Lower lobe of right lung (tissue), 2 donors: ENCODE measurements at regions not wholly inside any gene's neighbourhood (a gene's known extent, or its start where the extent isn't known, plus 50 kb on each side); places are given as distances from the start of the nearest gene placed in this dataset.
"Not testable (repeated sequence)": the region's sequence is repeated elsewhere in the genome, so short reads cannot be mapped to it uniquely, and the experiment has no call there.

Experiments used
- ATAC-seq, 2 donors: fragments of 200-7000 bp; cut with Tn5 transposase; one replicate each; pipeline ENCODE4 v1.9.1; 2020 to 2022; ENCODE audit warnings: mild to moderate bottlenecking in 2 of 2, moderate library complexity in 2 of 2
- DNase-seq: peaks from one replicate; pipeline ENCODE4 v3.0.0-alpha.2; 2020
- H3K27ac ChIP-seq: fragments of 200-600 bp; one replicate; pipeline ENCODE4 v1.8.0; 2022
- H3K27me3 ChIP-seq: fragments of 200-600 bp; one replicate; pipeline ENCODE4 v1.8.0; 2022; ENCODE audit warnings: low read depth
- H3K36me3 ChIP-seq: fragments of 200-600 bp; one replicate; pipeline ENCODE4 v1.8.0; 2022; ENCODE audit warnings: mild to moderate bottlenecking
- H3K4me1 ChIP-seq: fragments of 200-600 bp; one replicate; pipeline ENCODE4 v1.8.0; 2022
- H3K4me3 ChIP-seq: fragments of 200-600 bp; one replicate; pipeline ENCODE4 v1.8.0; 2022; ENCODE audit warnings: mild to moderate bottlenecking
- H3K9me3 ChIP-seq: fragments of 200-600 bp; one replicate; pipeline ENCODE4 v1.8.0; 2022
- CTCF ChIP-seq: fragments of 200-600 bp; IDR thresholded peaks from one replicate; pipeline ENCODE4 v1.8.0; 2022; ENCODE audit warnings: antibody characterized with exemption, mild to moderate bottlenecking
- intact Hi-C: fragments of 100-400 bp; cut with DNase I; formaldehyde crosslinking; loops from one replicate; pipeline ENCODE4 v1.11.0; 2022
- donor health status: DM: no; HTN: yes; CAD: no; lungs with severe emphysema.

GRCh38 chr20:53767206-53767930 is 173.7 kb upstream of the ZNF217 start:
- TF ChIP-seq CTCF: no peak
- no peak for DNase-seq
- no peaks in the 10 kb centered on the region for H3K9me3 ChIP-seq
- H3K27ac ChIP-seq: no peak overlapping the region
- H3K4me1 ChIP-seq: no peaks in the 10 kb centered on the region
- H3K27me3 ChIP-seq: no peaks in the 10 kb centered on the region
- no peak for ATAC-seq
- intact Hi-C loops: no loop called here
- H3K36me3 ChIP-seq: no peaks in the 10 kb centered on the region
- no peak overlapping the region for H3K4me3 ChIP-seq

DNA sequence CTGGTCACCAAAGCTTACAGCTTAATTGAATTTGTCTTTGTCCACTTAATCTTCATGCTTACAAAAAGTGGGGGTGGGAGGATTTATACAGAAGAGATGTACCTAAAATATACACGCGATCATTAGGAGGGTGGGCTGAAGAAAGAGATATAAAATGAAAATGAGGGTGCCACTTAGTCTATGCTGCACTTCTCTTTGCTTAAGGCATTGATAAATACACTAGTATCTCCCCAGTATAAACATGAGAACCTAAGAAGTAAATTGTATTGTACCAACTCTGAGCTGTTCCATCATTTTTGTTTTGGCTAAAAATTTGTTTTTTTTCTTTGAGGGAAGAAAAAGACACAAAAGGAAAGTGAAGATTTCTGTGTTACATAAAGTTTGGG is 170.8 kb upstream of the ZNF217 start:
- TF ChIP-seq CTCF: no peak
- no peaks in the 10 kb centered on the region for H3K9me3 ChIP-seq
- no peaks in the 10 kb centered on the region for H3K4me1 ChIP-seq
- H3K27ac ChIP-seq: no peak overlapping the region
- no peaks in the 10 kb centered on the region for H3K27me3 ChIP-seq
- ATAC-seq (no peak), DNase-seq (no peak)
- H3K36me3 ChIP-seq: no peaks in the 10 kb centered on the region
- intact Hi-C loops: no loop called here
- H3K4me3 ChIP-seq: peak overlapping the region; percentile 15

DNA sequence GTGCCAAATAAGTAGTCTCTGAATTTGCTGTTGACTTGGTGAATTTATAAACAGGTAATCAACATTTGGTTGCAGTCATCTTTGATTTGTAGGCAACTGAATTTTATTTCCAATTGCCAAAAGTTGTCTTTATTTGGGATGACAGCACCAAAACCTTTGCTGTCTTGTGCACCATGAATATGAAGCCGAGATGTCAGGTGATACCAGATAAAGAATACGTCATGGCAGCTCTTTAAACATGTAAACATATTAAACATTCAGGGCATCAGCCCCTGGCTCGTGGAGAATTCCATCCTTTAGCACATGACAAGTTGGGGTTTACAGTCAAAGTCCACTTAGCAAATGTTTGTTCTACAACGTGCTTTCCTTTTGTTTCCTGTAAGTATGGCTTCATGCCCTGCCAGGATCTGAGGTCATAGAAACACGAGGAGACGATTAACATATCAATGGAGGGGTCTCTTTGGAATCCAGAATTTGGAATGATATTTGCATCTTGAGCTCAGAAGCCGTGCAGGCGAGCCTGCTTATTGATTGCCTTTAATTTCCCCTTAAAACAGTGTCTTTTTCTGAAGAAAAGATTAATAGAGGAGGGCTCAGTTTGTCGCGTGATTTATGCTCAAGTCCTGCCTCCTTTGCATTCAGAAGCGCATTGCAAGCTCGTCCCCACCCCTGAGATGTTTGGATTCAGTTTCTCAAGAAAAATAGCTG is 170.2 kb upstream of the ZNF217 start:
- peak overlapping the region; percentile 15 for H3K4me3 ChIP-seq
- TF ChIP-seq CTCF: no peak
- H3K27me3 ChIP-seq: no peaks in the 10 kb centered on the region
- H3K27ac ChIP-seq: no peak overlapping the region
- no peaks in the 10 kb centered on the region for H3K36me3 ChIP-seq
- ATAC-seq: peak in 1 of 2 donors; percentile 23
- no peak for DNase-seq
- H3K4me1 ChIP-seq: no peaks in the 10 kb centered on the region
- intact Hi-C loops: no loop called here
- H3K9me3 ChIP-seq: no peaks in the 10 kb centered on the region

- DNase-seq, H3K27me3 ChIP-seq, H3K9me3 ChIP-seq, intact Hi-C loops, H3K36me3 ChIP-seq, H3K4me1 ChIP-seq, H3K4me3 ChIP-seq, H3K27ac ChIP-seq, ATAC-seq: not testable (repeated sequence)
Measured at GRCh38 chr20:53762423-53762798, 168.8 kb upstream of the ZNF217 start.

- no peaks in the 10 kb centered on the region for H3K36me3 ChIP-seq
- ATAC-seq (peak in 1 of 2 donors; percentile 62), DNase-seq (no peak)
- no peaks in the 10 kb centered on the region for H3K27me3 ChIP-seq
- no peak overlapping the region for H3K4me3 ChIP-seq
- H3K9me3 ChIP-seq: no peaks in the 10 kb centered on the region
- H3K27ac ChIP-seq: no peak overlapping the region
- intact Hi-C loops: no loop called here
- TF ChIP-seq CTCF: no peak
- H3K4me1 ChIP-seq: peaks cover under 1% of the 10 kb centered on the region
Measured at GRCh38 chr20:53760025-53760441, 166.4 kb upstream of the ZNF217 start.

- no peak overlapping the region for H3K27ac ChIP-seq
- no peaks in the 10 kb centered on the region for H3K9me3 ChIP-seq
- DNase-seq (no peak), ATAC-seq (no peak)
- no peaks in the 10 kb centered on the region for H3K36me3 ChIP-seq
- TF ChIP-seq CTCF: no peak
- intact Hi-C loops: no loop called here
- peaks cover 11% of the 10 kb centered on the region for H3K4me1 ChIP-seq
- no peaks in the 10 kb centered on the region for H3K27me3 ChIP-seq
- H3K4me3 ChIP-seq: no peak overlapping the region
Measured at GRCh38 chr20:53757472-53757913, 163.9 kb upstream of the ZNF217 start.
